Loucy (cell line): ENCODE measurements at regions not wholly inside any gene's neighbourhood (a gene's known extent, or its start where the extent isn't known, plus 50 kb on each side); places are given as distances from the start of the nearest gene placed in this dataset.

Experiments used
- H2AFZ ChIP-seq: fragments of 200-600 bp; sonication (generic); 2 replicates; pipeline ENCODE4 v1.6.0; 2016; ENCODE audit warnings: antibody characterized with exemption, mild to moderate bottlenecking, low read length, moderate library complexity
- H3F3A ChIP-seq: fragments of 200-600 bp; 2 replicates; pipeline ENCODE4 v1.6.0; 2016; ENCODE audit warnings: antibody characterized with exemption, low read depth, mild to moderate bottlenecking
- H3K27me3 ChIP-seq: fragments of 200-600 bp; sonication (generic); 2 replicates; pipeline ENCODE4 v1.6.1; 2014; ENCODE audit warnings: low read length, mild to moderate bottlenecking; ENCODE audit not compliant: insufficient read depth, poor library complexity, severe bottlenecking
- H3K36me3 ChIP-seq: fragments of 200-600 bp; sonication (generic); 2 replicates; pipeline ENCODE4 v1.6.1; 2016; ENCODE audit warnings: low read length; ENCODE audit not compliant: insufficient read depth
- H3K4me1 ChIP-seq: fragments of 200-600 bp; sonication (generic); 2 replicates; pipeline ENCODE4 v1.5.1; 2014; ENCODE audit warnings: low read length, mild to moderate bottlenecking; ENCODE audit not compliant: insufficient read depth, poor library complexity, severe bottlenecking
- H3K4me2 ChIP-seq: fragments of 200-600 bp; sonication (generic); 2 replicates; pipeline ENCODE4 v1.6.0; 2014; ENCODE audit warnings: antibody characterized with exemption, low read length, low read depth, mild to moderate bottlenecking; ENCODE audit not compliant: poor library complexity, severe bottlenecking
- H3K4me3 ChIP-seq: fragments of 200-600 bp; sonication (generic); 2 replicates; pipeline ENCODE4 v1.5.1; 2014; ENCODE audit warnings: low read length, mild to moderate bottlenecking, mixed read lengths; ENCODE audit not compliant: poor library complexity, severe bottlenecking
- H3K79me2 ChIP-seq: fragments of 200-600 bp; sonication (generic); 2 replicates; pipeline ENCODE4 v1.6.1; 2014; ENCODE audit warnings: low read length; ENCODE audit not compliant: insufficient read depth
- H3K9ac ChIP-seq: fragments of 200-600 bp; sonication (generic); 2 replicates; pipeline ENCODE4 v1.6.0; 2014; ENCODE audit warnings: mild to moderate bottlenecking, low read depth, low read length, moderate library complexity; ENCODE audit not compliant: poor library complexity, severe bottlenecking
- H3K9me2 ChIP-seq: fragments of 200-600 bp; sonication (generic); replicated peaks from 2 replicates; pipeline ENCODE4 v1.6.1; 2016; ENCODE audit warnings: low read depth, low read length, mixed read lengths
- H3K9me3 ChIP-seq: fragments of 200-600 bp; sonication (generic); 2 replicates; pipeline ENCODE4 v1.6.1; 2014; ENCODE audit warnings: mild to moderate bottlenecking, antibody characterized with exemption, low read length, low read depth; ENCODE audit not compliant: insufficient read depth
- H4K20me1 ChIP-seq: fragments of 200-600 bp; sonication (generic); 2 replicates; pipeline ENCODE4 v1.6.0; 2014; ENCODE audit warnings: antibody characterized with exemption, low read length, mild to moderate bottlenecking; ENCODE audit not compliant: insufficient read depth, poor library complexity, severe bottlenecking
- CTCF ChIP-seq: fragments of 200-600 bp; sonication (generic); conservative IDR thresholded peaks from 2 replicates; pipeline ENCODE4 v1.5.1; 2014; ENCODE audit warnings: mild to moderate bottlenecking, antibody characterized with exemption, low read length
- EZH2phosphoT487 ChIP-seq: fragments of 200-600 bp; IDR thresholded peaks from 2 replicates; pipeline ENCODE4 v1.6.1; 2018; ENCODE audit warnings: antibody characterized with exemption, mild to moderate bottlenecking, moderate library complexity, borderline replicate concordance

- H3K4me3 ChIP-seq = no peak overlapping the region
- no peaks in the 10 kb centered on the region for H3K9me3 ChIP-seq
- no peaks in the 10 kb centered on the region for H3K79me2 ChIP-seq
- TF ChIP-seq EZH2phosphoT487 (no peak), CTCF (no peak)
- no peaks in the 10 kb centered on the region for H3K9me2 ChIP-seq
- no peaks in the 10 kb centered on the region for H3K36me3 ChIP-seq
- H4K20me1 ChIP-seq = no peaks in the 10 kb centered on the region
- no peaks in the 10 kb centered on the region for H3F3A ChIP-seq
- H3K4me2 ChIP-seq = no peak overlapping the region
- no peaks in the 10 kb centered on the region for H3K4me1 ChIP-seq
- H3K9ac ChIP-seq = no peak overlapping the region
- H3K27me3 ChIP-seq = no peaks in the 10 kb centered on the region
- H2AFZ ChIP-seq = no peak overlapping the region
These were observed 783.4 kb upstream of the MIR17HG start for GRCh38 chr13:90564096-90564495.

DNA sequence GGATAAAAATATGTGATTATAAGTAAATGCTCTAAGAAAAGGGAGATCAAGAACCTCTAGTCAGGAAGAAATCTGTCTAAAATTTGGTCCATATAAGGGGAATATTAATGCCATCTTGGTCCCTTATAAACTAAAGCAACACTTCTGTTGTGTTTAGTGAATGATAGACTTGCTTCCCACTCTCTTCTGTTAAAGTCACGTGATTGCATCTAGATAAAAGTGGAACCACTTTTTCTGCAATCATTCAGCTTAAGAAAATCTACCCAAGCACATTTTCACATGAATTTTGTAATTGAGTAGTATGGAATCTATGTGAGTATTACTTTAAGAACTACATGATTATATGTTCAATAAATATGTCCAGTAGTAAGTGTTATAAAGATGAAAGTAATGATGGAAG lies 782.9 kb upstream of the MIR17HG start:
- Histone ChIP-seq H3K79me2 (no peaks in the 10 kb centered on the region), H2AFZ (no peak overlapping the region), H3K9me2 (no peaks in the 10 kb centered on the region), H3K4me1 (no peaks in the 10 kb centered on the region), H3K4me2 (no peak overlapping the region), H4K20me1 (no peaks in the 10 kb centered on the region), H3K9ac (no peak overlapping the region), H3F3A (no peaks in the 10 kb centered on the region), H3K9me3 (no peaks in the 10 kb centered on the region), H3K36me3 (no peaks in the 10 kb centered on the region), H3K27me3 (no peaks in the 10 kb centered on the region), H3K4me3 (no peak overlapping the region)
- no peak for TF ChIP-seq EZH2phosphoT487

GRCh38 chr13:90565985-90566713 lies 781.3 kb upstream of the MIR17HG start:
- TF ChIP-seq CTCF (no peak), EZH2phosphoT487 (no peak)
- H3K9ac ChIP-seq = no peak overlapping the region
- no peaks in the 10 kb centered on the region for H3K36me3 ChIP-seq
- no peaks in the 10 kb centered on the region for H3K4me1 ChIP-seq
- H3F3A ChIP-seq = no peaks in the 10 kb centered on the region
- H3K9me3 ChIP-seq = no peaks in the 10 kb centered on the region
- H3K27me3 ChIP-seq = no peaks in the 10 kb centered on the region
- H3K9me2 ChIP-seq = no peaks in the 10 kb centered on the region
- H2AFZ ChIP-seq = no peak overlapping the region
- no peak overlapping the region for H3K4me3 ChIP-seq
- no peaks in the 10 kb centered on the region for H3K79me2 ChIP-seq
- H4K20me1 ChIP-seq = no peaks in the 10 kb centered on the region
- no peak overlapping the region for H3K4me2 ChIP-seq

- Histone ChIP-seq H3K9me3 (no peaks in the 10 kb centered on the region), H3K36me3 (no peaks in the 10 kb centered on the region), H3F3A (no peaks in the 10 kb centered on the region), H2AFZ (no peak overlapping the region), H4K20me1 (no peaks in the 10 kb centered on the region), H3K9ac (no peak overlapping the region), H3K4me1 (no peaks in the 10 kb centered on the region), H3K9me2 (no peaks in the 10 kb centered on the region), H3K27me3 (no peaks in the 10 kb centered on the region), H3K4me2 (no peak overlapping the region), H3K4me3 (no peak overlapping the region), H3K79me2 (no peaks in the 10 kb centered on the region)
- no peak for TF ChIP-seq EZH2phosphoT487
- TF ChIP-seq CTCF = no peak
These were observed 779.3 kb upstream of the MIR17HG start for GRCh38 chr13:90568165-90568564.
